K562 (cell line): ENCODE measurements at regions not wholly inside any gene's neighbourhood (a gene's known extent, or its start where the extent isn't known, plus 50 kb on each side); places are given as distances from the start of the nearest gene placed in this dataset.
A peak's percentile ranks its signal among the peaks of the same experiment; 100 is the strongest.

Source experiments
- ATAC-seq: fragments of 200-7000 bp; cut with Tn5 transposase; 3 replicates; pipeline ENCODE4 v1.9.1; 2020; ENCODE audit warnings: moderate library complexity
- BruUV-seq: library from RNA; stranded (reverse); fragments of 400-500 nt; replicated peaks from 2 replicates; lab custom pipeline; 2021; lab: Mats Ljungman, UMichigan
- CTCF ChIA-PET: fragments of 300-600 bp; formaldehyde crosslinking; extraction: SDS; loops from one replicate; lab custom pipeline; 2021; ENCODE audit warnings: low intra/inter-chr PET ratio; lab: Yijun Ruan, JAX
- POLR2A ChIA-PET: fragments of 300-600, 350-650 bp; sonication (Branson Sonifier 250); formaldehyde crosslinking; extraction: SDS; loops from one replicate; lab custom pipeline; 2021; ENCODE audit warnings: antibody characterized with exemption, inconsistent platforms; lab: Yijun Ruan, JAX
- DNase-seq, 4 experiments: peaks; one replicate each; pipeline versions ENCODE4 v3.0.0 to v3.0.0-alpha.2; 2011 to 2018; ENCODE audit warnings: low spot score in 3 of 4, mixed read lengths in 3 of 4; ENCODE audit errors: extremely low read depth in 1 of 4
- FAIRE-seq: peaks from 2 replicates; lab custom pipeline; 2011; peaks lifted over from hg19 to GRCh38; lab: Jason Lieb, UNC
- H2AFZ ChIP-seq: 2 replicates; pipeline ENCODE4 v1.6.0; 2011; ENCODE audit warnings: low read depth, low read length, control low read depth, inconsistent platforms
- H3K27ac ChIP-seq: fragments of 200-600 bp; 3 replicates; pipeline ENCODE4 v1.8.0; 2011; ENCODE audit warnings: low read depth, mild to moderate bottlenecking, control low read depth, inconsistent platforms, low read length, moderate library complexity, mixed read lengths; ENCODE audit errors: extremely low read depth
- H3K27me3 ChIP-seq, 2 experiments: fragments of 300-600 bp in 1 of 2; 2 replicates in 1 of 2; 3 replicates in 1 of 2; pipeline versions ENCODE4 v1.6.0 to v1.8.0; 2011; ENCODE audit warnings: inconsistent platforms in 2 of 2, low read length in 2 of 2, mild to moderate bottlenecking in 1 of 2, mixed read lengths in 1 of 2, moderate library complexity in 1 of 2; ENCODE audit not compliant: control insufficient read depth in 2 of 2, insufficient read depth in 2 of 2
- H3K36me3 ChIP-seq: fragments of 300-600 bp; 3 replicates; pipeline ENCODE4 v1.8.0; 2011; ENCODE audit warnings: mild to moderate bottlenecking, low read length, inconsistent platforms; ENCODE audit not compliant: control insufficient read depth, insufficient read depth
- H3K4me1 ChIP-seq, 2 experiments: fragments of 200-600 bp in 1 of 2; replicated peaks in 1 of 2; 2 replicates in 1 of 2; 3 replicates in 1 of 2; pipeline versions ENCODE4 v1.5.1 to v1.8.0; 2011; ENCODE audit warnings: inconsistent platforms in 2 of 2, low read length in 2 of 2, mild to moderate bottlenecking in 1 of 2, mixed read lengths in 1 of 2, moderate library complexity in 1 of 2; ENCODE audit not compliant: control insufficient read depth in 2 of 2, insufficient read depth in 2 of 2
- H3K4me2 ChIP-seq: 2 replicates; pipeline ENCODE4 v1.6.1; 2011; ENCODE audit warnings: low read length, control low read depth, inconsistent platforms, mixed read lengths; ENCODE audit not compliant: insufficient read depth
- H3K4me3 ChIP-seq: fragments of 200-600 bp; sonication (generic), shearing (Covaris generic); 2 replicates; pipeline ENCODE4 v1.5.1; 2016; ENCODE audit warnings: control low read depth, inconsistent platforms
- H3K79me2 ChIP-seq: fragments of 200-600 bp; 3 replicates; pipeline ENCODE4 v1.8.0; 2011; ENCODE audit warnings: low read length, inconsistent platforms; ENCODE audit not compliant: control insufficient read depth, insufficient read depth
- H3K9ac ChIP-seq, 2 experiments: 2 replicates each; pipeline versions ENCODE4 v1.6.0 to v1.6.1; 2011; ENCODE audit warnings: low read depth in 2 of 2, low read length in 2 of 2, control low read depth in 1 of 2, inconsistent platforms in 1 of 2, mild to moderate bottlenecking in 1 of 2, mixed read lengths in 1 of 2; ENCODE audit not compliant: insufficient read depth in 1 of 2
- H3K9me1 ChIP-seq: one replicate; pipeline ENCODE4 v1.6.0; 2011; ENCODE audit warnings: inconsistent platforms, mild to moderate bottlenecking, low read length, moderate library complexity; ENCODE audit not compliant: control insufficient read depth, insufficient read depth
- H3K9me3 ChIP-seq: replicated peaks from 2 replicates; pipeline ENCODE4 v1.5.1; 2011; ENCODE audit warnings: low read depth, low read length, inconsistent platforms; ENCODE audit not compliant: control insufficient read depth, insufficient read depth
- H4K20me1 ChIP-seq: replicated peaks from 2 replicates; pipeline ENCODE4 v1.6.1; 2011; ENCODE audit warnings: low read length, inconsistent platforms, mixed read lengths; ENCODE audit not compliant: control insufficient read depth, insufficient read depth
- ADNP ChIP-seq: fragments of 200-800 bp; sonication (Bioruptor generic); IDR thresholded peaks from 2 replicates; pipeline ENCODE4 v1.6.1; 2016; ENCODE audit warnings: missing genetic modification characterization, missing compliant biosample characterization
- BCOR ChIP-seq: fragments of 450-650 bp; IDR thresholded peaks from 2 replicates; pipeline ENCODE4 v1.6.1; 2016
- CEBPG ChIP-seq, 3 experiments: fragments of 200-800 bp in 1 of 3; sonication (Bioruptor generic) in 1 of 3; sonication (generic) in 1 of 3; formaldehyde crosslinking in 1 of 3; IDR thresholded peaks in 2 of 3; conservative IDR thresholded peaks in 1 of 3; 2 replicates each; pipeline versions ENCODE4 v1.6.1 to v1.8.0; 2016 to 2022; ENCODE audit warnings: missing compliant biosample characterization in 2 of 3, missing genetic modification characterization in 2 of 3, mild to moderate bottlenecking in 1 of 3, missing genetic modification reagents in 1 of 3
- CHD4 ChIP-seq: fragments of 200-600 bp; sonication (generic); IDR thresholded peaks from 3 replicates; pipeline ENCODE4 v1.6.1; 2012; ENCODE audit warnings: low read depth, mild to moderate bottlenecking, mixed read lengths, low read length, inconsistent platforms; ENCODE audit not compliant: insufficient read depth, insufficient replicate concordance, poor library complexity, severe bottlenecking
- HDAC2 ChIP-seq: fragments of 450-650 bp; IDR thresholded peaks from 2 replicates; pipeline ENCODE4 v1.6.1; 2016; ENCODE audit warnings: mild to moderate bottlenecking
- IRF9 ChIP-seq: fragments of 450-650 bp; IDR thresholded peaks from 2 replicates; pipeline ENCODE4 v1.6.1; 2016; ENCODE audit warnings: missing biosample characterization, missing genetic modification characterization
- KDM1A ChIP-seq, 2 experiments: fragments of 450-650 bp; IDR thresholded peaks; 2 replicates each; pipeline ENCODE4 v1.6.1; 2016; ENCODE audit warnings: mild to moderate bottlenecking in 2 of 2
- PRMT5 ChIP-seq: sonication (generic); formaldehyde crosslinking; IDR thresholded peaks from 2 replicates; pipeline ENCODE4 v1.5.0; 2020; ENCODE audit warnings: missing genetic modification reagents
- RBM25 ChIP-seq: fragments of 200-400 bp; formaldehyde crosslinking; IDR thresholded peaks from 2 replicates; pipeline ENCODE4 v1.6.1; 2018; ENCODE audit warnings: low read length, low read depth, moderate library complexity; ENCODE audit not compliant: severe bottlenecking
- RCOR1 ChIP-seq, 2 experiments: IDR thresholded peaks; 2 replicates each; pipeline ENCODE4 v1.6.1; 2012; ENCODE audit warnings: low read depth in 2 of 2, low read length in 2 of 2, borderline replicate concordance in 1 of 2, improper control_type of control experiment in 1 of 2
- TRIM24 ChIP-seq, 2 experiments: fragments of 450-650 bp; IDR thresholded peaks; 2 replicates each; pipeline ENCODE4 v1.6.1; 2016
- ZNF668 ChIP-seq: fragments of 250-450 bp; sonication (Bioruptor Pico); IDR thresholded peaks from 2 replicates; pipeline ENCODE4 v1.8.0; 2022; ENCODE audit warnings: mild to moderate bottlenecking, inconsistent platforms
- WGBS: fragments of 100-300 bp; shearing (Covaris generic); methylation state at CpG from one replicate; pipeline ENCODE4 v1.1.6; 2016; ENCODE audit warnings: low coverage, mixed read lengths; ENCODE audit not compliant: insufficient coverage; ENCODE audit errors: missing lambda C conversion rate; 5-methylcytosine and 5-hydroxymethylcytosine counted together
- in situ Hi-C: fragments of 300-500 bp; cut with MboI; formaldehyde crosslinking; loops from 4 replicates; pipeline ENCODE4 v1.15.0; 2018; ENCODE audit warnings: inconsistent platforms, mixed read lengths
- intact Hi-C: fragments of 100-400 bp; cut with micrococcal nuclease; formaldehyde crosslinking; loops from 2 replicates; pipeline ENCODE4 v1.14.2; 2022
- TF ChIP-seq, protein P1 (sequence below): sonication (generic); formaldehyde crosslinking; IDR thresholded peaks from 2 replicates; pipeline ENCODE4 v1.8.0; 2022; ENCODE audit warnings: mild to moderate bottlenecking, missing genetic modification reagents

DNA sequence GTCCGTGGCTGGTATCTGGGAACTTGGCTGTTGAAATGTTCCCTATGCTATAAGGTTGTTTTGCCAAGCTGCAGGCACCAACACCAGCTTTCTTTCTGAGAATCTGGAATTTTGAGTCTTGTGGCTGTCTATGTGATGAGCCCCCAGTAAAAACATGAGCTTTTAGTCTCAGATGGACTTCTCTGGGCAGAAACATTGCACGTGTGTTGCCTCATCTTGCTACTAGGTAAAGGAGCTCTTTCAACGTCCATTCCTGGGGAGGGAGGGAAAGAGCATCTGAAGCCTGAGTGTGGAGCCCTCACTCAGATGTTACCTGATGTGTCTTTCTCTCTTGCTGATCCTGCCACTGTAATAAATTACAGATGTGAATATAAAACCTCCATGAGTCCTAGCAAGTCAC lies 183.8 kb upstream of the LHX5 start:
- Histone ChIP-seq H3K36me3 (no peaks in the 10 kb centered on the region), H2AFZ (no peak overlapping the region), H3K4me1 (peaks cover 3% of the 10 kb centered on the region in 2 experiments; a peak in 3 of 5 replicates), H3K9me1 (no peaks in the 10 kb centered on the region), H3K4me2 (no peak overlapping the region), H3K9ac (no peak overlapping the region), H3K4me3 (no peak overlapping the region), H3K9me3 (peaks cover 13% of the 10 kb centered on the region), H3K27ac (no peak overlapping the region), H3K27me3 (no peaks in the 10 kb centered on the region), H4K20me1 (no peaks in the 10 kb centered on the region), H3K79me2 (no peaks in the 10 kb centered on the region)
- ChIA-PET POLR2A (interaction anchor here (0.6 kb wide), 1 partner anchor 8 kb away, joined by 3 read pairs; no protein-coding TSS in a partner anchor), CTCF (no interaction called here)
- FAIRE-seq (no peak), DNase-seq (no peak), ATAC-seq (peak; percentile 52; the same call in 2 of the 3 replicates)
- intact Hi-C loops (no loop called here), in situ Hi-C loops (no loop called here)
- TF ChIP-seq TRIM24 (IDR thresholded peaks at IDR 0.05), result peak in 1 of 2 experiments; percentile 60; a peak in 1 of 4 replicates
- TF ChIP-seq CEBPG (CRISPR knock-in tag; IDR thresholded peaks at IDR 0.05), result peak; percentile 79
- TF ChIP-seq CEBPG (tag; conservative IDR thresholded peaks at IDR 0.05 in 1 of 2, IDR thresholded peaks at IDR 0.05 in 1 of 2), result peak in 1 of 2 experiments; percentile 67; a peak in 1 of 4 replicates
- no peak for TF ChIP-seq ZNF668 (CRISPR knock-in tag)
- no TSS peak for BruUV-seq
- 25% methylated on average over 3 of the region's 3 CpGs for WGBS

- Histone ChIP-seq H3K27me3 (no peaks in the 10 kb centered on the region), H2AFZ (no peak overlapping the region), H4K20me1 (no peaks in the 10 kb centered on the region), H3K4me1 (peaks cover 20 to 21% of the 10 kb centered on the region in 2 experiments), H3K4me3 (no peak overlapping the region), H3K9me3 (peaks cover 8% of the 10 kb centered on the region), H3K9ac (no peak overlapping the region), H3K36me3 (no peaks in the 10 kb centered on the region), H3K9me1 (no peaks in the 10 kb centered on the region), H3K27ac (no peak overlapping the region), H3K79me2 (no peaks in the 10 kb centered on the region), H3K4me2 (no peak overlapping the region)
- ChIA-PET CTCF (no interaction called here), POLR2A (no interaction called here)
- in situ Hi-C loops (no loop called here), intact Hi-C loops (no loop called here)
- FAIRE-seq (no peak), DNase-seq (no peak), ATAC-seq (no peak)
- WGBS, result 46% methylated on average over 3 of the region's 3 CpGs
- TF ChIP-seq CHD4, result peak; percentile 72
- peak in 1 of 2 experiments; percentile 35; a peak in 1 of 4 replicates for TF ChIP-seq RCOR1 (IDR thresholded peaks at IDR 0.05; ENCODE audit: borderline replicate concordance in 1 of 2, low read depth in 2 of 2, low read length in 2 of 2)
- TF ChIP-seq HDAC2, result 0 out of 2 replicates have a peak, but pooled peaks have one; percentile 46
- TF ChIP-seq RBM25, result peak; percentile 91
- peak; percentile 61 to 74; a peak in 3 of 4 replicates for TF ChIP-seq KDM1A (IDR thresholded peaks at IDR 0.05)
- no peak for TF ChIP-seq IRF9 (tag)
- TF ChIP-seq ADNP (tag), result peak; percentile 82
- TF ChIP-seq BCOR, result peak; percentile 91
- TF ChIP-seq PRMT5 (CRISPR knock-in tag), result no peak
- TF ChIP-seq, protein P1, sequence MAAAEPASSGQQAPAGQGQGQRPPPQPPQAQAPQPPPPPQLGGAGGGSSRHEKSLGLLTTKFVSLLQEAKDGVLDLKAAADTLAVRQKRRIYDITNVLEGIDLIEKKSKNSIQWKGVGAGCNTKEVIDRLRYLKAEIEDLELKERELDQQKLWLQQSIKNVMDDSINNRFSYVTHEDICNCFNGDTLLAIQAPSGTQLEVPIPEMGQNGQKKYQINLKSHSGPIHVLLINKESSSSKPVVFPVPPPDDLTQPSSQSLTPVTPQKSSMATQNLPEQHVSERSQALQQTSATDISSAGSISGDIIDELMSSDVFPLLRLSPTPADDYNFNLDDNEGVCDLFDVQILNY (CRISPR knock-in tag), result no peak
- no TSS peak for BruUV-seq
These were observed 180.0 kb upstream of the LHX5 start for GRCh38 chr12:113651662-113652061.
